Spleen (tissue), 11 donors: ENCODE measurements at regions not wholly inside any gene's neighbourhood (a gene's known extent, or its start where the extent isn't known, plus 50 kb on each side); places are given as distances from the start of the nearest gene placed in this dataset.

Experiments
- DNase-seq: peaks from one replicate; pipeline ENCODE4 v3.0.0-alpha.2; 2020
- H3K27ac ChIP-seq, 8 donors: fragments of 200-600 bp; sonication (generic) in 7 of 8; 1 replicate in 4 of 8; 2 replicates in 4 of 8; pipeline versions ENCODE4 v1.5.0 to v1.8.0; 2016 to 2021; ENCODE audit warnings: inconsistent platforms in 4 of 8, mild to moderate bottlenecking in 4 of 8, moderate library complexity in 1 of 8
- H3K27me3 ChIP-seq, 7 donors: fragments of 200-600 bp; sonication (generic) in 6 of 7; replicated peaks in 1 of 7; 1 replicate in 4 of 7; 2 replicates in 3 of 7; pipeline versions ENCODE4 v1.5.0 to v1.8.0; 2016 to 2021; ENCODE audit warnings: inconsistent platforms in 3 of 7, mild to moderate bottlenecking in 1 of 7
- H3K36me3 ChIP-seq, 6 donors: fragments of 200-600 bp; sonication (generic) in 5 of 6; 1 replicate in 4 of 6; 2 replicates in 2 of 6; pipeline versions ENCODE4 v1.5.0 to v1.8.0; 2016 to 2021; ENCODE audit warnings: inconsistent platforms in 2 of 6
- H3K4me1 ChIP-seq, 6 donors: fragments of 200-600 bp; sonication (generic) in 5 of 6; 1 replicate in 3 of 6; 2 replicates in 3 of 6; pipeline versions ENCODE4 v1.5.0 to v1.8.0; 2016 to 2021; ENCODE audit warnings: inconsistent platforms in 3 of 6
- H3K4me3 ChIP-seq, 8 donors: fragments of 200-600 bp; sonication (generic) in 7 of 8; 1 replicate in 4 of 8; 2 replicates in 4 of 8; pipeline versions ENCODE4 v1.5.0 to v1.8.0; 2016 to 2021; ENCODE audit warnings: inconsistent platforms in 4 of 8, mild to moderate bottlenecking in 4 of 8, moderate library complexity in 2 of 8
- H3K9me3 ChIP-seq, 8 donors: fragments of 200-600 bp; sonication (generic) in 7 of 8; 1 replicate in 4 of 8; 2 replicates in 4 of 8; pipeline versions ENCODE4 v1.5.0 to v1.8.0; 2016 to 2021; ENCODE audit warnings: inconsistent platforms in 4 of 8
- CTCF ChIP-seq, 11 experiments: fragments of 200-600 bp in 7 of 11; fragments of 450-650 bp in 4 of 11; sonication (generic) in 4 of 11; IDR thresholded peaks in 8 of 11; conservative IDR thresholded peaks in 3 of 11; 1 replicate in 7 of 11; 2 replicates in 4 of 11; pipeline versions ENCODE4 v1.4.0 to v1.8.0; 2016 to 2021; ENCODE audit warnings: antibody characterized with exemption in 11 of 11, inconsistent platforms in 4 of 11, mild to moderate bottlenecking in 1 of 11
- POLR2A ChIP-seq, 3 donors: fragments of 450-650 bp; IDR thresholded peaks; one replicate each; pipeline ENCODE4 v1.5.1; 2017; ENCODE audit warnings: antibody characterized with exemption in 3 of 3, mild to moderate bottlenecking in 1 of 3
- POLR2AphosphoS5 ChIP-seq, 3 donors: sonication (generic); formaldehyde crosslinking; IDR thresholded peaks; one replicate each; pipeline ENCODE4 v1.5.1; 2017; ENCODE audit warnings: antibody characterized with exemption in 3 of 3
- WGBS, 5 donors: extraction: QIAGEN DNeasy Blood & Tissue Kit in 3 of 5; methylation state at CpG; one replicate each; pipeline versions ENCODE4 v1.1.5 to v1.1.7; 2013 to 2018; 5-methylcytosine and 5-hydroxymethylcytosine counted together
- intact Hi-C: fragments of 100-400 bp; cut with DNase I; formaldehyde crosslinking; loops from one replicate; pipeline ENCODE4 v1.15.0; 2023; ENCODE audit warnings: low total_unique reads
- donor health status: healthy with polysubstance abuse.
- donor health status: DM: no; HTN: no; CAD: no; lungs with moderate emphysema.
- donor health status: DM: no; HTN: no; CAD: no.
- donor health status: Bipolar disorder and iron deficiency.
- donor health status: healthy.
- donor health status: DM: no; HTN: no; CAD: no.
- donor health status: DM: yes; HTN: yes; CAD: no.

DNA sequence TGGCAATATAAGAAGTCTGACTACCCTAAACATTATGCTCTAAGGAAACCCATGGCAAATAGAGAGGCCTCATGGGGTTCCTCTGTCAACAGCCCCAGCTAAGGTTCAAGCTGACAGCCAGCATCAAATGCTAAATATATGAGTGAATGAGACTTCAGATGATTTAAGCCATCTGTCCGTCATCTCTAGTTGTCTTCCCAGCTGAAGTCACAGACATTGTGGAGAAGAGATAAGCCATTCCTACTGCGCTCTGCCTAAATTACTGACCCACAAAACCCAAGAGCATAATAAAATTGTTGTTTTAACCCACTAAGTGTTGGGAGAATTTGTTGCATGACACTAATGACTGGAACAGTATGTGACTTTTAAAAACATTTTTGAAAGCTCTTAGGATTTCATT lies 87.3 kb upstream of the IGSF10 start:
- Histone ChIP-seq H3K4me3 (no peak overlapping the region), H3K27me3 (no peaks in the 10 kb centered on the region), H3K4me1 (no peaks in the 10 kb centered on the region), H3K9me3 (no peaks in the 10 kb centered on the region), H3K36me3 (no peaks in the 10 kb centered on the region), H3K27ac (peak overlapping the region in 1 of 8 donors; percentile 23)
- WGBS, 5 donors: 78 to 86% (median 82%) methylated on average over 2 of the region's 2 CpGs
- TF ChIP-seq POLR2A (IDR thresholded peaks at IDR 0.05): no peak
- TF ChIP-seq POLR2AphosphoS5 (IDR thresholded peaks at IDR 0.05): no peak
- no peak for TF ChIP-seq CTCF (IDR thresholded peaks at IDR 0.05 in 8 of 11, conservative IDR thresholded peaks at IDR 0.05 in 3 of 11)
- DNase-seq: no peak
- intact Hi-C loops: no loop called here

DNA sequence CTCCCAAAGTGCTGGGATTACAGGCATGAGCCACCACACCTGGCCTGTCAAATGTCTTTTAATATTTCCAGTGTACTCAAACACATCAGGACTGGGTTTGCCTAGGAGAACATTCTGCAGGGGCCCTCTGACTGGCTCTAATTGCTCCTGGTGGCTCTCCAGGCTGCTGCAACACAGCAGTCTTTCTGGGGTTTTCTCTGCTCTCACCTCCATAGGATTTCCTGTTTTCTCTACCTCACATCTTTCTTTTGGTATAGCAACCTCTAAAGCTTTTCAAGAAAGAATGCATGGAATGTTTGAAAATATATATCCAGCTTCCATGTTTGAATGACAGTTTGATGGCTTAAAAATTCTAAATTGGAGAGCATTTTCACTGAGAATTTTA lies 83.3 kb upstream of the IGSF10 start:
- DNase-seq: no peak
- TF ChIP-seq CTCF (IDR thresholded peaks at IDR 0.05 in 8 of 11, conservative IDR thresholded peaks at IDR 0.05 in 3 of 11) (no peak), POLR2AphosphoS5 (IDR thresholded peaks at IDR 0.05) (no peak), POLR2A (IDR thresholded peaks at IDR 0.05) (no peak)
- Histone ChIP-seq H3K27ac (no peak overlapping the region), H3K4me1 (no peaks in the 10 kb centered on the region), H3K4me3 (no peak overlapping the region), H3K36me3 (no peaks in the 10 kb centered on the region), H3K9me3 (no peaks in the 10 kb centered on the region), H3K27me3 (no peaks in the 10 kb centered on the region)
- intact Hi-C loops: no loop called here

GRCh38 chr3:151541178-151541577 lies 80.3 kb upstream of the IGSF10 start:
- Histone ChIP-seq H3K4me1 (no peaks in the 10 kb centered on the region), H3K27ac (no peak overlapping the region), H3K9me3 (no peaks in the 10 kb centered on the region), H3K4me3 (no peak overlapping the region), H3K36me3 (no peaks in the 10 kb centered on the region), H3K27me3 (no peaks in the 10 kb centered on the region)
- intact Hi-C loops: no loop called here
- TF ChIP-seq POLR2A (IDR thresholded peaks at IDR 0.05) (no peak), CTCF (IDR thresholded peaks at IDR 0.05 in 8 of 11, conservative IDR thresholded peaks at IDR 0.05 in 3 of 11) (no peak), POLR2AphosphoS5 (IDR thresholded peaks at IDR 0.05) (no peak)
- DNase-seq: no peak

DNA sequence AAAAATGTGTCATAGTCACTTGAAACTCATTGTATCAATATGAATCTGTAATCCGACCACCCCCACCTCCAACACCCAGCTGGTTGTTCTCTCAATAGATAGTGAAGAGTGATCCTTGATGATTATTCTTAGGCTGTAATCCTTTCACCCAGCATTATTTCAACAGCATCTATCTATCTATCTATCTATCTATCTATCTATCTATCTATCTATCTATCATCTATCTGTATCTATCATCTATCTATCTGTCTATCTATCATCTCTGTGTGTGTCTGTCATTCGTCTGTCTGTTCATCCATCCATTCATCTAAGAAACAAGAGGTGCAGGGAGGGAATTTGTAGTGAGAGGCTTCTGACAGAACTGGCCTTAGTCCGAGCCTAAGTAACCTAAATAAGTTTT lies 78.7 kb upstream of the IGSF10 start:
- no peak overlapping the region for H3K27ac ChIP-seq
- H3K27me3 ChIP-seq: no peaks in the 10 kb centered on the region
- intact Hi-C loops: no loop called here
- no peaks in the 10 kb centered on the region for H3K4me1 ChIP-seq
- H3K9me3 ChIP-seq: no peaks in the 10 kb centered on the region
- no peak overlapping the region for H3K4me3 ChIP-seq
- TF ChIP-seq POLR2AphosphoS5 (IDR thresholded peaks at IDR 0.05) (no peak), POLR2A (IDR thresholded peaks at IDR 0.05) (no peak), CTCF (IDR thresholded peaks at IDR 0.05 in 8 of 11, conservative IDR thresholded peaks at IDR 0.05 in 3 of 11) (no peak)
- H3K36me3 ChIP-seq: no peaks in the 10 kb centered on the region
- no peak for DNase-seq
- 73 to 88% (median 77%) methylated on average over 3 of the region's 3 CpGs for WGBS, 5 donors
